ENCODE measurements at regions not wholly inside any gene's neighbourhood (a gene's known extent, or its start where the extent isn't known, plus 50 kb on each side); places are given as distances from the start of the nearest gene placed in this dataset.
"Not testable (repeated sequence)": the region's sequence is repeated elsewhere in the genome, so short reads cannot be mapped to it uniquely, and the experiment has no call there.

GRCh38 chr4:17246656-17247055, 265.2 kb downstream of the QDPR start:
- no peak for DNase-seq

GRCh38 chr4:17241835-17242234, 270.1 kb downstream of the QDPR start:
- DNase-seq, result no peak

- no peak for DNase-seq
Observed at GRCh38 chr4:17238633-17239032, 273.3 kb downstream of the QDPR start.

GRCh38 chr4:17236686-17237085, 275.2 kb downstream of the QDPR start:
- no peak for DNase-seq

GRCh38 chr4:17234678-17235077, 277.2 kb downstream of the QDPR start:
- no peak for DNase-seq

GRCh38 chr4:17232566-17233253, 279.2 kb downstream of the QDPR start:
- DNase-seq, result peak in 19 of 58 donors; percentile 1 to 52 (median 9)

DNA sequence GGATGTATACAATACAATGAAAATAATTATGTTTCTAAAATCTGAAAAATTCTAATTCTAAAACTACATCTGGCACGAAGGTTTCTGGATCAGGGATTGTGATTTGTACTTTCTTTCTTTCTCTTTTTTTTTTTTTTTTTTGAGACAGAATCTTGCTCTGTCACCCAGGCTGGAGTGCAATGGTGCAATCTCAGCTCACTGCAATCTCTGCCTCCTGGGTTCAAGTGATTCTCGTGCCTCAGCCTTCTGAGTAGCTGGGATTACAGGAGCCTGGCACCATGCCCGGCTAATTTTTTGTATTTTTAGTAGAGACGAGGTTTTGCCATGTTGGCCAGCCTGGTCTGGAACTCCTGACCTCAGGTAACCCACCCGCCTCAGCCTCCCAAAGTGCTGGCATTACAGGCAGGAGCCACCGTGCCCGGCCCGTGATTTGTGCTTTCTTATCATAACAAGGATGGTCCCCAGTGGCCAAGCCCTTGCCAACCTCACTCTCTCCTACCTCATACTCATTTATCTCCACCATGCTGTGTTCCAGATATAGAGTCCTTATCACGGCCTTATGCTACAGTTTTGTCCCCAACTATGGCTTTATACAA, 279.9 kb downstream of the QDPR start:
- DNase-seq, result not testable (repeated sequence)

DNA sequence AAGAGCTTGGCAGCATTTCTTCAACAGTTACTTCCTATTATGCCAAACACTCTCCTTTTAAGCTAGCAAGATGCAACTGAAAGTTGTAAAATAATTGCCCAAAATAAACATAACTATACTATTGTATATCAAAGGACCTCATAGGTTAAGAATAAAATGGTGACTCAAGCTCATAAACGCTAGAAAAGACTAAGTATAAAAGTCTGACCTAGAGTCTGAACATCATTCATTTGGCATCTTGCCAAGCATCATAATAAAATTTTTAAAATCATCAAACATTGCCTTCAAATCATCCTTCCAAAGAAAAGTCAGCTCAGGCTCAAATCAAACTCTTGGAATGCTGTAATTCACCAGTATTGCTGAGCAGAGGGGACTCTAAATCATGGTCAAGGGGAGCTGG, 281.2 kb downstream of the QDPR start:
- no peak for DNase-seq

DNA sequence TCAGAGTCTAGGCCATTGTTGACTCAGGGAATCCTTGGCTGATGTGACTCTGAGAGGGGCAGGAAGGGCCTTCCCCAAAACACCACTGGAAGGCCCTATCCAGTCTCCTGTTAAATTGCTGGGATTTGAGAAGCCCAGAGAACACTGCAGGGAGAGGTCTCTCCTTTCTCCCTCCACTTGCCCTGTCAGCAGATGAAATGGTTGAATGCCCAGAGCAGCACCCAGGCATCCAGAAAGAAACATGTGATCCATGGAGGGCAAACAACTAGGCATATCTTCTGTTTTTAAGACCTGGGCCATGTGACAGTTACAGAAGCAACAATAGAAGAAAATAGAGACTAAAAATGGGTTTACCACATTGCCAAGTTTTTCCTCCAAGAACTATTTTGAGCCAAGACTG, 291.1 kb downstream of the QDPR start:
- DNase-seq, result no peak

- DNase-seq, result no peak
Observed at GRCh38 chr4:17218786-17219185, 293.1 kb downstream of the QDPR start.

DNA sequence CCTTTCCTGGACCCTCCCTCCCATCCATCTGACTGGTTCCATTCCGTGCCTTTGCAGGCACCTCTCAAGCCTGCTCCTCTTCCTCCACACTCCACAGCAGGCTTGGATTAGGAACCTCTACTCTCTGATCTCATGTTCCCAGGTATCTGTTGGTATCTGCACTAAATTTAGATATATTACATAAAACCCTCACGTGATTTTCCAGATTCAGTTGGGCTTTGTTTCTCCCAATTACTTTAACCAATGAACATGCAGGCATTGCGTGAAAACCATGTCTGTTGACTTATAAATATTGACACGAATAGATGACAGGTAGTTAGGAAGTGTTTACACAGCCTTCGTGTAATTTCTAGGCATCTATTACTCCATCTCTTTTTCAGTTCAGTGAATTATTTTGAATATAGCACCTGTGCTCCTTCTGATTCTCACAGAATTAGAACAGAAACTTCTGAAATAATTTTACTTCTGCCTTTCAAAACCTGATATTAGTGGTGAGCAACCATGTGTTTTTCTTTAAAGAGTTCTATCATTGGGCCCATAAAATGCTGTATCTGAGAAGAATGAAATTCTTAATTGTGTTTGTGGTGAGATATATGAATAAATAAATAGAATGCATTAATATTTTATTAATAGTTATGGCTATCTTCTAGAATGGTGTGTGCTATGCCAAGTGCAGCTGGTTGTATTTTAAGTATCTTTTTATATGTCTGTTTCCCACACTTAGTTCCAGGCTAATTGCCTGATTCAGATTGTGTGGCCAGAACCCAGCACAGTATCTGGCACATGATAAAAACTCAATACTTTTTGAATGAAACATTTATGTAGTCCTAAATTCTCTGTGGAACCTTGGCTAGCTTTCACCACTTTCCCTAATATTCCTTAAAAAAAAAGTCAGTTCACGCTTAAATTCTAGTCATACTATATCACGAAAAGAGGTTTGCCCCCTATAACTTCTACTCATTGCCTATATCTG, 304.8 kb downstream of the QDPR start:
- DNase-seq, result no peak

- no peak for DNase-seq
Observed at GRCh38 chr4:17204908-17205307, 306.5 kb upstream of the LDB2 start.

DNA sequence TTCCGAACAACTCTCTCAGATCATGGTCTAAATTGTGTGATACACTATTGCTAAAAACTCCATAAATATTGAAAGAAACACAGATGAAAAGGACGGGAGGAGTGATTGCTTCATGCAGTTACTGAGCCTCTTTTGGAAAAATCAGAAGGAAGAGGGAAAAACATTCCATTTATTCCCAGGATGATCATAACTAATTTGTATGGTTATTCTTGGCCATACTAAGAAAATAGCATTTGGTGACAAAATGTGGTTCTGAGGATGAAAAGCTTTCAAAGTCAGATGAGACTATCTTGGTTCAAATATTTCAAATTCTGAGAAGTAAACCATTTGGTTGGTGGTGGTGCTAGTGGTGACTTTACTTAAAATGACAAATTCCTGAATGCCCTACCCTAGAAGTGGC, 305.4 kb upstream of the LDB2 start:
- no peak for DNase-seq

DNA sequence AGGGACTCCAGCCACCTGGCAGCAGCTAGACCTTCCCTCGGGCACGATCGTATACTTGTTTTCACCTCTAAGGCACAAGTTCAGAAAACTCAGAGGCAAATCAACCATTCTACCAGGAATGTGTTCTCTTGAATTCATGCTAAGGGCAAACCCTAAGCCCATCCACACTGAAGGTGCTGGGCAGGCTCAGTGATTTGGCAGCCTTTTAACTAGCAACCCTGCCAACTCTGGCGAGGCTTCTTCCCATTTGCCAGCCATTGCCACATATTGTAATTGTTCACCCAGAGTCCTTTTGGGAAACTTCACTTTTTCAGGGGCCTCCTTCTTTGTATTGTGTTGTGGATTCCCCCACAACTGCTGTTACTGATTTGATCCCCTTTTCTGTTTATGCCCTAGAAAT, 298.6 kb upstream of the LDB2 start:
- peak in 11 of 58 donors; percentile 1 to 22 (median 9) for DNase-seq

- no peak for DNase-seq
Observed at GRCh38 chr4:17195461-17196275, 297.2 kb upstream of the LDB2 start.

DNA sequence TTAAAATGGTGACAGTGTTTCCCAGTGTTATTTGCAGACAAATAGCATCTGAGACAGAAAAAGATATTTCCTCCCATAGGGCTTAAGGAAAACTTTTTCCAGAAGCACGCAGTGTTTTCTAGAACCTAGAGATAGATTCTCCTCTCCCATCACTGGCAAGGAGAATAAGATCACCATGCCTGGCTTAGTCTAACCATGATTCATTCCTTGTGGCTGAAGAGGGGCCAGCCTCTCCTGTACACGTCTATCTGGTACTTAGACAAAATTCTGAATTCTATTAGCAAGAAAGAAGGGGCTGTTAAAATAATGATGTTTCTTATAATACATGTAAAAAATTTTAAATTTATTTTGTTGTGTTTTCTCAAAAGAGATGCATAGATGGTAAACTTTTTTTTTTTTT, 296.1 kb upstream of the LDB2 start:
- DNase-seq, result no peak

DNA sequence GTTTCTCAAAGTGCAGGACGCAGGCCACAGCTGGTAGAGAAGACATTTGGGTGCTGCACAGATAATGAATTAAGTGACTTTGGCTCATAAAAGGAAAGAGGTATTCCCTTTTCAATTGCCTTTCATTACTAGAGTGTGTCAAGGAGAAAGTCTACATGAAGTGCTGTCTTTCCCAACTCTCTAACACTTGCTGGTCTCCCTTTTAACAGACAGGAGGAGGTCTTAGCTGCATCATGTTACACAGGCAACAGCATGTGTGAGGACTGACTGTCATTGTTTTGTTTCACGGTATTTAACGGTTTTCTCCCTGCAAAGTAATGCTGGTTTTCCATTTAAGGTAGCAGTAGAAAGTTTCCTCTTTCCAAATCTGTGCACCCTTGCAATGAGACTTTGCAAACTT, 291.3 kb upstream of the LDB2 start:
- DNase-seq, result no peak

- no peak for DNase-seq
Observed at GRCh38 chr4:17189401-17189720, 290.9 kb upstream of the LDB2 start.

DNA sequence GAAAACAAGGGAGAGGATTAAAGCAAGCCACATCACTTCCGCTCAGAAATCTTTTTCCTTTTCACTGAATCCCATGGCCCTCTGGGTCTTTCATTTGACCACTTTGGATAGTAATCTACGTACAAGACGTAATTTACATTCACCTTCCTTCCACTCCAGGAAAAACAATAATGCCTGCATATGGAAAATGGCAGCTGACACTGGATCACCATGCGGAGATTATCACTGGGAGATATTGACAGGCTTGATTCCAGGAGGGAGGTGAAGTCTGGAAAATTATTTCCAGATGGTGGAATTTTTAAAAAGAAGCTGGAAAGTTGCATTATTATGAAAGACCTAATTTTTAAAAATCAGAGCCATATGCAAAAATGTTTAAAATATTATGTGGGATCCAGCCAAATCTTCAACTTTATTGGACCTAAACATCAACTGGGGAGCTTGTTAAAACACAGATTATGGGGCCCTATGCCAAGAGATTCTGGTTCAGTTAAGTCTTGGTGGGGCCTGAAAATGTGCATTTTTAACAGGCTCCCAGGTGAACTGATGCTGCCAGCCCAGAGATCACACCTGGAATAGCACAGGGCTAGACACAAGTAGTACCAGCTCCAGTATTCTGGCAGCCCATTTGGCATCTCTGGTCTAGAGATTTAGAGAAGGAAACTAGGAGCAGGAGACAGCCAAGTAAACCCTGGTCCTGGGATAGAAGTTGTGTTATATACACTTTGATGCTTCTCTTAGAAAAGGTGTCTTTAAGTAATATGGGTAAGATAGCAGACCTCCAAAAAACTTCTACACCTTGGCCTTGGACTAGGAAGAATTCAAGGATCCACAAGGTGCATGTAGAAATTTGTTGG, 290.3 kb upstream of the LDB2 start:
- DNase-seq, result no peak

GRCh38 chr4:17188125-17188524, 289.7 kb upstream of the LDB2 start:
- no peak for DNase-seq
